ENCODE measurements at regions not wholly inside any gene's neighbourhood (a gene's known extent, or its start where the extent isn't known, plus 50 kb on each side); places are given as distances from the start of the nearest gene placed in this dataset.

GRCh38 chr12:41743835-41744234 is 400.8 kb downstream of the GXYLT1 start:
- Histone ChIP-seq H3K4me1 (ENCODE audit: insufficient read depth, low read length, poor library complexity, severe bottlenecking) (peaks cover 11% of the 10 kb centered on the region), H3K27me3 (ENCODE audit: insufficient read depth, low read length, poor library complexity, severe bottlenecking) (no peaks in the 10 kb centered on the region), H3K36me3 (ENCODE audit: insufficient read depth, low read length) (no peaks in the 10 kb centered on the region), H3K9ac (ENCODE audit: low read depth, low read length, poor library complexity, severe bottlenecking) (no peak overlapping the region), H4K20me1 (ENCODE audit: insufficient read depth, low read length, poor library complexity, severe bottlenecking) (no peaks in the 10 kb centered on the region), H3K4me3 (ENCODE audit: low read length, poor library complexity, severe bottlenecking) (no peak overlapping the region), H3K9me2 (replicated peaks; ENCODE audit: low read depth, low read length) (no peaks in the 10 kb centered on the region), H2AFZ (ENCODE audit: low read length) (no peak overlapping the region), H3K79me2 (ENCODE audit: insufficient read depth, low read length) (no peaks in the 10 kb centered on the region), H3K9me3 (ENCODE audit: insufficient read depth, low read depth, low read length) (no peaks in the 10 kb centered on the region), H3K4me2 (ENCODE audit: low read depth, low read length, poor library complexity, severe bottlenecking) (no peak overlapping the region), H3F3A (ENCODE audit: low read depth) (no peaks in the 10 kb centered on the region)
- TF ChIP-seq CTCF (conservative IDR thresholded peaks at IDR 0.05; ENCODE audit: low read length) (no peak), EZH2phosphoT487 (IDR thresholded peaks at IDR 0.05; ENCODE audit: borderline replicate concordance) (no peak)

GRCh38 chr12:41739066-41739465 is 405.6 kb downstream of the GXYLT1 start:
- no peak overlapping the region for H3K4me3 ChIP-seq (ENCODE audit: low read length, poor library complexity, severe bottlenecking)
- no peaks in the 10 kb centered on the region for H3K27me3 ChIP-seq (ENCODE audit: insufficient read depth, low read length, poor library complexity, severe bottlenecking)
- H3K9ac ChIP-seq (ENCODE audit: low read depth, low read length, poor library complexity, severe bottlenecking), result no peak overlapping the region
- H3K79me2 ChIP-seq (ENCODE audit: insufficient read depth, low read length), result no peaks in the 10 kb centered on the region
- TF ChIP-seq CTCF (conservative IDR thresholded peaks at IDR 0.05; ENCODE audit: low read length), result no peak
- TF ChIP-seq EZH2phosphoT487 (IDR thresholded peaks at IDR 0.05; ENCODE audit: borderline replicate concordance), result no peak
- no peaks in the 10 kb centered on the region for H3F3A ChIP-seq (ENCODE audit: low read depth)
- no peaks in the 10 kb centered on the region for H3K36me3 ChIP-seq (ENCODE audit: insufficient read depth, low read length)
- H3K9me2 ChIP-seq (replicated peaks; ENCODE audit: low read depth, low read length), result no peaks in the 10 kb centered on the region
- H3K4me1 ChIP-seq (ENCODE audit: insufficient read depth, low read length, poor library complexity, severe bottlenecking), result no peaks in the 10 kb centered on the region
- no peaks in the 10 kb centered on the region for H3K9me3 ChIP-seq (ENCODE audit: insufficient read depth, low read depth, low read length)
- no peak overlapping the region for H3K4me2 ChIP-seq (ENCODE audit: low read depth, low read length, poor library complexity, severe bottlenecking)
- no peak overlapping the region for H2AFZ ChIP-seq (ENCODE audit: low read length)
- no peaks in the 10 kb centered on the region for H4K20me1 ChIP-seq (ENCODE audit: insufficient read depth, low read length, poor library complexity, severe bottlenecking)

GRCh38 chr12:41737423-41737822 is 407.3 kb downstream of the GXYLT1 start:
- no peak overlapping the region for H3K9ac ChIP-seq (ENCODE audit: low read depth, low read length, poor library complexity, severe bottlenecking)
- H3K9me3 ChIP-seq (ENCODE audit: insufficient read depth, low read depth, low read length), result no peaks in the 10 kb centered on the region
- no peaks in the 10 kb centered on the region for H3K36me3 ChIP-seq (ENCODE audit: insufficient read depth, low read length)
- H3K79me2 ChIP-seq (ENCODE audit: insufficient read depth, low read length), result no peaks in the 10 kb centered on the region
- no peaks in the 10 kb centered on the region for H3K27me3 ChIP-seq (ENCODE audit: insufficient read depth, low read length, poor library complexity, severe bottlenecking)
- H2AFZ ChIP-seq (ENCODE audit: low read length), result no peak overlapping the region
- no peak overlapping the region for H3K4me3 ChIP-seq (ENCODE audit: low read length, poor library complexity, severe bottlenecking)
- no peaks in the 10 kb centered on the region for H4K20me1 ChIP-seq (ENCODE audit: insufficient read depth, low read length, poor library complexity, severe bottlenecking)
- 0 out of 2 replicates have a peak, but pooled peaks cover 3% of the 10 kb centered on the region for H3K9me2 ChIP-seq (replicated peaks; ENCODE audit: low read depth, low read length)
- H3F3A ChIP-seq (ENCODE audit: low read depth), result no peaks in the 10 kb centered on the region
- H3K4me2 ChIP-seq (ENCODE audit: low read depth, low read length, poor library complexity, severe bottlenecking), result no peak overlapping the region
- TF ChIP-seq CTCF (conservative IDR thresholded peaks at IDR 0.05; ENCODE audit: low read length) (no peak), EZH2phosphoT487 (IDR thresholded peaks at IDR 0.05; ENCODE audit: borderline replicate concordance) (no peak)
- no peaks in the 10 kb centered on the region for H3K4me1 ChIP-seq (ENCODE audit: insufficient read depth, low read length, poor library complexity, severe bottlenecking)

All from Loucy (cell line).